ENCODE measurements at regions not wholly inside any gene's neighbourhood (a gene's known extent, or its start where the extent isn't known, plus 50 kb on each side); places are given as distances from the start of the nearest gene placed in this dataset.

GRCh38 chr12:24379433-24379832, 430.0 kb upstream of the SOX5 start:
- DNase-seq (ENCODE audit: low spot score) (no peak), ATAC-seq (no peak), FAIRE-seq (no peak)
- CTCF ChIA-PET (ENCODE audit: low intra/inter-chr PET ratio, low total read pairs) = no interaction called here
- no peak overlapping the region for H3K4me2 ChIP-seq (ENCODE audit: low read depth, low read length)
- no peaks in the 10 kb centered on the region for H3K79me2 ChIP-seq (ENCODE audit: insufficient read depth, low read length)
- no peaks in the 10 kb centered on the region for H3K36me3 ChIP-seq (replicated peaks in 1 of 2; ENCODE audit: control insufficient read depth in 1 of 2, insufficient read depth in 2 of 2, low read length in 2 of 2)
- no peak overlapping the region for H3K4me3 ChIP-seq (replicated peaks in 1 of 3; ENCODE audit: insufficient read depth in 1 of 3, low read depth in 2 of 3, low read length in 3 of 3)
- intact Hi-C loops (cut with micrococcal nuclease; ENCODE audit: unreplicated experiment) (no loop called here), in situ Hi-C loops (cut with HindIII; ENCODE audit: extremely low pct_ligation_motif_present, low pct_unique_long_range_greater_than_20kb) (no loop called here)
- H2AFZ ChIP-seq (ENCODE audit: low read length) = no peak overlapping the region
- WGBS (ENCODE audit: low lambda C conversion rate) = 17% methylated on average over 3 of the region's 3 CpGs
- H3K4me1 ChIP-seq (ENCODE audit: insufficient read depth, low read length) = peaks cover 3% of the 10 kb centered on the region; the same call in 1 of the 2 replicates
- BruUV-seq (replicated peaks) = no TSS peak
- H3K27ac ChIP-seq (ENCODE audit: extremely low read length, insufficient read depth, low read length) = no peak overlapping the region
- POLR2A ChIA-PET = no interaction called here
- H3K9ac ChIP-seq (ENCODE audit: insufficient read depth, low read depth, low read length) = no peak overlapping the region
- no peaks in the 10 kb centered on the region for H3K27me3 ChIP-seq (ENCODE audit: control insufficient read depth in 1 of 2, insufficient read depth in 2 of 2, low read length in 2 of 2)
- no peaks in the 10 kb centered on the region for H3K9me3 ChIP-seq (ENCODE audit: low read length)
- no peaks in the 10 kb centered on the region for H4K20me1 ChIP-seq (ENCODE audit: insufficient read depth, low read length)
- TF ChIP-seq ZNF34 (CRISPR knock-in tag; IDR thresholded peaks at IDR 0.05; ENCODE audit: borderline replicate concordance) (no peak), KDM5A (IDR thresholded peaks at IDR 0.05; ENCODE audit: borderline replicate concordance, low read length) (no peak), ZBTB4 (CRISPR knock-in tag; IDR thresholded peaks at IDR 0.05; ENCODE audit: borderline replicate concordance) (no peak), AHR (CRISPR knock-in tag; IDR thresholded peaks at IDR 0.05) (no peak), HNF1A (IDR thresholded peaks at IDR 0.05; ENCODE audit: low read depth) (no peak), HNF1A (CRISPR knock-in tag; IDR thresholded peaks at IDR 0.05; ENCODE audit: borderline replicate concordance) (no peak), RCOR2 (CRISPR knock-in tag; IDR thresholded peaks at IDR 0.05) (no peak), EHMT2 (IDR thresholded peaks at IDR 0.05; ENCODE audit: borderline replicate concordance, low read depth, low read length) (no peak), EP300 (IDR thresholded peaks at IDR 0.05; ENCODE audit: low read depth in 2 of 2, low read length in 2 of 2) (no peak), EP300 (CRISPR knock-in tag; IDR thresholded peaks at IDR 0.05; ENCODE audit: borderline replicate concordance) (no peak), HMGXB3 (CRISPR knock-in tag; IDR thresholded peaks at IDR 0.05; ENCODE audit: borderline replicate concordance) (no peak), FOXA1 (IDR thresholded peaks at IDR 0.05) (no peak), FOXA1 (CRISPR knock-in tag; IDR thresholded peaks at IDR 0.05) (no peak)

All from HepG2 (cell line).